Panc1 (cell line): ENCODE measurements at regions not wholly inside any gene's neighbourhood (a gene's known extent, or its start where the extent isn't known, plus 50 kb on each side); places are given as distances from the start of the nearest gene placed in this dataset.

ENCODE experiments used
- ATAC-seq: fragments of 200-7000 bp; cut with Tn5 transposase; 2 replicates; pipeline ENCODE4 v1.9.1; 2020; ENCODE audit warnings: mild to moderate bottlenecking, moderate library complexity
- BruUV-seq: library from RNA; stranded (reverse); fragments of 400-500 nt; replicated peaks from 2 replicates; lab custom pipeline; 2021; lab: Mats Ljungman, UMichigan
- CTCF ChIA-PET: fragments of 300-600 bp; sonication (Branson Sonifier 250); formaldehyde crosslinking; loops from one replicate; lab custom pipeline; 2022; ENCODE audit warnings: antibody characterized with exemption; lab: Charles Lee
- POLR2A ChIA-PET: fragments of 300-600 bp; sonication (Branson Sonifier 250); formaldehyde crosslinking; loops from one replicate; lab custom pipeline; 2022; ENCODE audit warnings: antibody characterized with exemption; lab: Charles Lee
- DNase-seq: peaks from one replicate; pipeline ENCODE4 v3.0.0-alpha.2; 2010; ENCODE audit warnings: low read depth, low spot score
- H3K27ac ChIP-seq: 2 replicates; pipeline ENCODE4 v1.5.1; 2011; ENCODE audit warnings: mild to moderate bottlenecking, low read length, inconsistent platforms
- H3K27me3 ChIP-seq: fragments of 200-500 bp; sonication (Bioruptor generic); 2 replicates; pipeline ENCODE4 v1.6.0; 2014; ENCODE audit warnings: low read length, inconsistent platforms; ENCODE audit not compliant: control insufficient read depth, insufficient read depth
- H3K36me3 ChIP-seq: fragments of 200-500 bp; sonication (Bioruptor generic); 2 replicates; pipeline ENCODE4 v1.5.1; 2014; ENCODE audit warnings: inconsistent platforms, mild to moderate bottlenecking, low read length, moderate library complexity; ENCODE audit not compliant: control insufficient read depth, insufficient read depth
- H3K4me1 ChIP-seq: 2 replicates; pipeline ENCODE4 v1.5.1; 2011; ENCODE audit warnings: inconsistent platforms, mild to moderate bottlenecking, low read length, moderate library complexity; ENCODE audit not compliant: control insufficient read depth, insufficient read depth
- H3K4me3 ChIP-seq, 2 experiments: 2 replicates each; pipeline ENCODE4 v1.5.1; 2011 to 2012; ENCODE audit warnings: low read depth in 2 of 2, low read length in 2 of 2, mild to moderate bottlenecking in 2 of 2, inconsistent platforms in 1 of 2, moderate library complexity in 1 of 2
- H3K9me3 ChIP-seq: fragments of 200-500 bp; sonication (Bioruptor generic); 2 replicates; pipeline ENCODE4 v1.5.1; 2014; ENCODE audit warnings: low read depth, mild to moderate bottlenecking, inconsistent platforms, low read length, moderate library complexity; ENCODE audit not compliant: control insufficient read depth, insufficient read depth
- CTCF ChIP-seq: fragments of 450-650 bp; IDR thresholded peaks from 2 replicates; pipeline ENCODE4 v1.5.1; 2017; ENCODE audit warnings: mild to moderate bottlenecking
- POLR2AphosphoS5 ChIP-seq: IDR thresholded peaks from 2 replicates; pipeline ENCODE4 v1.6.1; 2012; ENCODE audit warnings: mild to moderate bottlenecking, low read depth, low read length, moderate library complexity
- SIN3A ChIP-seq: IDR thresholded peaks from 2 replicates; pipeline ENCODE4 v1.6.1; 2012; ENCODE audit warnings: low read depth, mild to moderate bottlenecking, low read length, moderate library complexity, borderline replicate concordance; ENCODE audit not compliant: insufficient read depth
- TCF7L2 ChIP-seq: IDR thresholded peaks from 2 replicates; pipeline ENCODE4 v1.6.1; 2011; ENCODE audit warnings: mild to moderate bottlenecking, low read depth, low read length, inconsistent platforms
- in situ Hi-C: cut with HindIII; loops from 2 replicates; pipeline ENCODE4 v1.10.0; 2016; ENCODE audit warnings: low sequenced_read_pairs, low pct_unique_long_range_greater_than_20kb
- intact Hi-C: fragments of 100-400 bp; cut with micrococcal nuclease; formaldehyde crosslinking; loops from one replicate; pipeline ENCODE4 v1.10.0; 2022; ENCODE audit not compliant: unreplicated experiment
- TF ChIP-seq, protein P1 (sequence below), 2 experiments: IDR thresholded peaks; 2 replicates each; pipeline ENCODE4 v1.6.1; 2011 to 2012; ENCODE audit warnings: low read depth in 2 of 2, control low read depth in 1 of 2, low read length in 1 of 2, mild to moderate bottlenecking in 1 of 2, moderate library complexity in 1 of 2; ENCODE audit not compliant: insufficient read depth in 1 of 2

- no peak overlapping the region for H3K4me3 ChIP-seq
- TF ChIP-seq TCF7L2, result no peak
- no peak for TF ChIP-seq SIN3A
- TF ChIP-seq, protein P1, sequence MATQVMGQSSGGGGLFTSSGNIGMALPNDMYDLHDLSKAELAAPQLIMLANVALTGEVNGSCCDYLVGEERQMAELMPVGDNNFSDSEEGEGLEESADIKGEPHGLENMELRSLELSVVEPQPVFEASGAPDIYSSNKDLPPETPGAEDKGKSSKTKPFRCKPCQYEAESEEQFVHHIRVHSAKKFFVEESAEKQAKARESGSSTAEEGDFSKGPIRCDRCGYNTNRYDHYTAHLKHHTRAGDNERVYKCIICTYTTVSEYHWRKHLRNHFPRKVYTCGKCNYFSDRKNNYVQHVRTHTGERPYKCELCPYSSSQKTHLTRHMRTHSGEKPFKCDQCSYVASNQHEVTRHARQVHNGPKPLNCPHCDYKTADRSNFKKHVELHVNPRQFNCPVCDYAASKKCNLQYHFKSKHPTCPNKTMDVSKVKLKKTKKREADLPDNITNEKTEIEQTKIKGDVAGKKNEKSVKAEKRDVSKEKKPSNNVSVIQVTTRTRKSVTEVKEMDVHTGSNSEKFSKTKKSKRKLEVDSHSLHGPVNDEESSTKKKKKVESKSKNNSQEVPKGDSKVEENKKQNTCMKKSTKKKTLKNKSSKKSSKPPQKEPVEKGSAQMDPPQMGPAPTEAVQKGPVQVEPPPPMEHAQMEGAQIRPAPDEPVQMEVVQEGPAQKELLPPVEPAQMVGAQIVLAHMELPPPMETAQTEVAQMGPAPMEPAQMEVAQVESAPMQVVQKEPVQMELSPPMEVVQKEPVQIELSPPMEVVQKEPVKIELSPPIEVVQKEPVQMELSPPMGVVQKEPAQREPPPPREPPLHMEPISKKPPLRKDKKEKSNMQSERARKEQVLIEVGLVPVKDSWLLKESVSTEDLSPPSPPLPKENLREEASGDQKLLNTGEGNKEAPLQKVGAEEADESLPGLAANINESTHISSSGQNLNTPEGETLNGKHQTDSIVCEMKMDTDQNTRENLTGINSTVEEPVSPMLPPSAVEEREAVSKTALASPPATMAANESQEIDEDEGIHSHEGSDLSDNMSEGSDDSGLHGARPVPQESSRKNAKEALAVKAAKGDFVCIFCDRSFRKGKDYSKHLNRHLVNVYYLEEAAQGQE (IDR thresholded peaks at IDR 0.05; ENCODE audit: insufficient read depth in 1 of 2, low read depth in 2 of 2, low read length in 1 of 2), result no peak
- no peak for TF ChIP-seq POLR2AphosphoS5
- TF ChIP-seq CTCF, result no peak
- H3K27ac ChIP-seq, result no peak overlapping the region
- no peaks in the 10 kb centered on the region for H3K27me3 ChIP-seq
- in situ Hi-C loops, result no loop called here
- no TSS peak for BruUV-seq
- no peaks in the 10 kb centered on the region for H3K36me3 ChIP-seq
- ChIA-PET CTCF (no interaction called here), POLR2A (no interaction called here)
- DNase-seq, result no peak
- no peak for ATAC-seq
- H3K4me1 ChIP-seq, result no peaks in the 10 kb centered on the region
- intact Hi-C loops, result no loop called here
- no peaks in the 10 kb centered on the region; the same call in 1 of the 2 replicates for H3K9me3 ChIP-seq
Measured at GRCh38 chr4:125541836-125542385, 227.2 kb downstream of the FAT4 start.

DNA sequence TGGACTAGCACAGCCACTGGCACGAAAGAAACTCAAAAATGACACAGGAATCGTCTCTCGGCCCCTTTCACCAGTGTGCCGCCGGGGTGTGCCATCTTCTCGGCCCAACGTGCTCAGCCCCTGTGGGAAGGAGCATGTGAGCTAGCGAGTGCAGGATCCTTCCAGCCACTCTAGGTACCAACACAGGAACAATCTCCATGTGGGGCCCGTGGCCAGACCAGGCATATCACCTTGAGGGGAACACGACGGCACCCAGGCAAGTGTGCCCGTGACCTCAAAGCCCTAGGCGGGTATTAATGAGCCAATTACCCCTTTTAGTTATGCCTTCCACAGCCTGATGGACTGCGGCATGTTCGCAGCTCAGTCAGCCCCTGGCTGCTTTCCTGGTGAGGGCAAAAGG is 231.5 kb downstream of the FAT4 start:
- H3K9me3 ChIP-seq, result no peaks in the 10 kb centered on the region
- TF ChIP-seq CTCF (no peak), SIN3A (no peak), TCF7L2 (no peak), POLR2AphosphoS5 (no peak)
- TF ChIP-seq, protein P1 (IDR thresholded peaks at IDR 0.05; ENCODE audit: insufficient read depth in 1 of 2, low read depth in 2 of 2, low read length in 1 of 2), result no peak
- POLR2A ChIA-PET, result no interaction called here
- no peak for DNase-seq
- H3K27me3 ChIP-seq, result no peaks in the 10 kb centered on the region
- H3K4me3 ChIP-seq, result no peak overlapping the region
- CTCF ChIA-PET, result interaction anchor here (0.9 kb wide), 1 partner anchor 7 kb away, joined by 3 read pairs; no protein-coding TSS in a partner anchor
- no peak overlapping the region for H3K27ac ChIP-seq
- intact Hi-C loops (no loop called here), in situ Hi-C loops (no loop called here)
- no peaks in the 10 kb centered on the region for H3K4me1 ChIP-seq
- no peak for ATAC-seq
- H3K36me3 ChIP-seq, result no peaks in the 10 kb centered on the region
- BruUV-seq, result no TSS peak
